H1 (cell line): ENCODE measurements at regions not wholly inside any gene's neighbourhood (a gene's known extent, or its start where the extent isn't known, plus 50 kb on each side); places are given as distances from the start of the nearest gene placed in this dataset.

ENCODE experiments used
- CTCF ChIA-PET: fragments of 300-600 bp; sonication (Branson Sonifier 250); formaldehyde crosslinking; loops from one replicate; lab custom pipeline; 2021; ENCODE audit not compliant: partially characterized antibody; lab: Charles Lee
- POLR2A ChIA-PET: fragments of 300-600 bp; sonication (Branson Sonifier 250); formaldehyde crosslinking; loops from one replicate; lab custom pipeline; 2021; ENCODE audit warnings: inconsistent platforms; ENCODE audit not compliant: partially characterized antibody; lab: Charles Lee
- DNase-seq, 2 experiments: peaks; one replicate each; pipeline versions ENCODE4 v3.0.0 to v3.0.0-alpha.2; 2010 to 2022; ENCODE audit warnings: low spot score in 2 of 2, low read depth in 1 of 2, mixed read lengths in 1 of 2
- FAIRE-seq: peaks from 2 replicates; lab custom pipeline; 2011; peaks lifted over from hg19 to GRCh38; lab: Jason Lieb, UNC
- H2AFZ ChIP-seq: 2 replicates; pipeline ENCODE4 v1.8.1; 2012; ENCODE audit warnings: low read length, inconsistent platforms
- H2AK5ac ChIP-seq: 2 replicates; pipeline ENCODE4 v1.6.1; 2013; ENCODE audit warnings: low read depth, low read length
- H2BK120ac ChIP-seq: replicated peaks from 2 replicates; pipeline ENCODE3; 2013; ENCODE audit warnings: low read depth, low read length, inconsistent platforms
- H2BK12ac ChIP-seq: 2 replicates; pipeline ENCODE4 v1.6.1; 2013; ENCODE audit warnings: low read depth, low read length
- H2BK15ac ChIP-seq: 2 replicates; pipeline ENCODE4 v1.6.1; 2013; ENCODE audit warnings: low read length
- H2BK20ac ChIP-seq: 2 replicates; pipeline ENCODE4 v1.6.1; 2013; ENCODE audit warnings: low read length
- H2BK5ac ChIP-seq: 2 replicates; pipeline ENCODE4 v1.6.1; 2013; ENCODE audit warnings: low read depth, low read length
- H3K14ac ChIP-seq: 2 replicates; pipeline ENCODE4 v1.6.1; 2013; ENCODE audit warnings: inconsistent platforms; ENCODE audit not compliant: insufficient read length
- H3K18ac ChIP-seq: 2 replicates; pipeline ENCODE4 v1.6.1; 2013; ENCODE audit warnings: low read length; ENCODE audit errors: extremely low read depth
- H3K23ac ChIP-seq: 2 replicates; pipeline ENCODE4 v1.6.1; 2013; ENCODE audit warnings: inconsistent platforms; ENCODE audit not compliant: insufficient read length
- H3K23me2 ChIP-seq: 2 replicates; pipeline ENCODE4 v1.6.1; 2013; ENCODE audit warnings: low read depth, low read length
- H3K27ac ChIP-seq: 2 replicates; pipeline ENCODE4 v1.6.1; 2011; ENCODE audit warnings: low read depth, low read length, inconsistent platforms
- H3K27me3 ChIP-seq, 4 experiments: replicated peaks in 1 of 4; 1 replicate in 1 of 4; 2 replicates in 3 of 4; pipeline versions ENCODE4 v1.6.1 to v1.8.1; 2011 to 2013; ENCODE audit warnings: low read length in 3 of 4, mild to moderate bottlenecking in 3 of 4, inconsistent platforms in 2 of 4, mixed read lengths in 2 of 4, moderate library complexity in 1 of 4; ENCODE audit not compliant: control insufficient read depth in 3 of 4, insufficient read depth in 3 of 4; ENCODE audit errors: extremely low read depth in 1 of 4
- H3K36me3 ChIP-seq, 4 experiments: 2 replicates each; pipeline versions ENCODE4 v1.6.1 to v1.8.1; 2011 to 2013; ENCODE audit warnings: mild to moderate bottlenecking in 4 of 4, low read length in 3 of 4, moderate library complexity in 2 of 4, control low read depth in 1 of 4, inconsistent platforms in 1 of 4; ENCODE audit not compliant: insufficient read depth in 4 of 4, control insufficient read depth in 2 of 4
- H3K4ac ChIP-seq: replicated peaks from 2 replicates; pipeline ENCODE3; 2013; ENCODE audit warnings: low read length, low read depth, mixed read lengths, inconsistent platforms; ENCODE audit not compliant: insufficient read length
- H3K4me1 ChIP-seq, 4 experiments: replicated peaks in 1 of 4; 1 replicate in 1 of 4; 2 replicates in 3 of 4; pipeline versions ENCODE4 v1.6.1 to v1.8.1; 2011 to 2013; ENCODE audit warnings: low read length in 3 of 4, inconsistent platforms in 2 of 4, mixed read lengths in 1 of 4; ENCODE audit not compliant: insufficient read depth in 4 of 4, control insufficient read depth in 3 of 4
- H3K4me2 ChIP-seq, 2 experiments: 2 replicates each; pipeline versions ENCODE4 v1.6.1 to v1.8.1; 2011 to 2013; ENCODE audit warnings: low read depth in 2 of 2, low read length in 2 of 2, control low read depth in 1 of 2, inconsistent platforms in 1 of 2, mild to moderate bottlenecking in 1 of 2; ENCODE audit not compliant: insufficient read depth in 1 of 2
- H3K4me3 ChIP-seq, 4 experiments: fragments of 200-600, 300-600 bp in 1 of 4; sonication (generic), shearing (Covaris generic), sonication (Bioruptor Twin) in 1 of 4; 2 replicates each; pipeline versions ENCODE4 v1.5.1 to v1.8.1; 2011 to 2016; ENCODE audit warnings: low read length in 4 of 4, low read depth in 3 of 4, control low read depth in 2 of 4, inconsistent platforms in 2 of 4, mild to moderate bottlenecking in 2 of 4, mixed read lengths in 1 of 4, moderate library complexity in 1 of 4; ENCODE audit not compliant: insufficient read depth in 2 of 4; ENCODE audit errors: extremely low read depth in 1 of 4
- H3K56ac ChIP-seq: replicated peaks from 2 replicates; pipeline ENCODE3; 2013; ENCODE audit warnings: low read depth, mild to moderate bottlenecking, mixed read lengths, low read length, inconsistent platforms; ENCODE audit not compliant: insufficient read length
- H3K79me1 ChIP-seq: 2 replicates; pipeline ENCODE4 v1.6.1; 2013; ENCODE audit warnings: low read depth, low read length, control low read depth
- H3K79me2 ChIP-seq, 2 experiments: 2 replicates each; pipeline versions ENCODE4 v1.6.1 to v1.8.1; 2012 to 2013; ENCODE audit warnings: low read length in 2 of 2, mild to moderate bottlenecking in 2 of 2, inconsistent platforms in 1 of 2; ENCODE audit not compliant: insufficient read depth in 2 of 2, control insufficient read depth in 1 of 2
- H3K9ac ChIP-seq, 4 experiments: replicated peaks in 1 of 4; 1 replicate in 1 of 4; 2 replicates in 3 of 4; pipeline versions ENCODE4 v1.6.1 to v1.8.1; 2011 to 2013; ENCODE audit warnings: low read depth in 3 of 4, low read length in 3 of 4, control low read depth in 2 of 4, mild to moderate bottlenecking in 2 of 4, moderate library complexity in 2 of 4, inconsistent platforms in 1 of 4; ENCODE audit errors: extremely low read depth in 1 of 4
- H3K9me3 ChIP-seq, 2 experiments: 2 replicates each; pipeline versions ENCODE4 v1.6.1 to v1.8.1; 2012 to 2013; ENCODE audit warnings: mild to moderate bottlenecking in 2 of 2, moderate library complexity in 2 of 2, control low read depth in 1 of 2, inconsistent platforms in 1 of 2, low read depth in 1 of 2, low read length in 1 of 2, mixed read lengths in 1 of 2; ENCODE audit not compliant: insufficient read depth in 2 of 2
- H4K20me1 ChIP-seq, 2 experiments: replicated peaks in 1 of 2; 2 replicates each; pipeline versions ENCODE3 to v1.8.1; 2011 to 2013; ENCODE audit warnings: inconsistent platforms in 2 of 2, low read length in 2 of 2, mild to moderate bottlenecking in 1 of 2; ENCODE audit not compliant: insufficient read depth in 2 of 2, control insufficient read depth in 1 of 2
- H4K5ac ChIP-seq: 2 replicates; pipeline ENCODE4 v1.6.1; 2013; ENCODE audit warnings: low read length, low read depth, mixed read lengths, inconsistent platforms; ENCODE audit not compliant: insufficient read length
- H4K8ac ChIP-seq: 2 replicates; pipeline ENCODE4 v1.8.0; 2013; ENCODE audit warnings: mild to moderate bottlenecking, moderate library complexity, low read length, inconsistent platforms; ENCODE audit not compliant: insufficient read depth; ENCODE audit errors: extremely low read depth
- H4K91ac ChIP-seq: replicated peaks from 2 replicates; pipeline ENCODE3; 2013; ENCODE audit warnings: low read length, mixed read lengths, inconsistent platforms; ENCODE audit not compliant: insufficient read length
- CBX8 ChIP-seq: fragments of 300-800, 300-1000 bp; sonication (generic); IDR thresholded peaks from 2 replicates; pipeline ENCODE4 v1.7.1; 2016; ENCODE audit warnings: low read depth, low read length, borderline replicate concordance
- CREB1 ChIP-seq: IDR thresholded peaks from 2 replicates; pipeline ENCODE4 v1.6.1; 2012; ENCODE audit warnings: inconsistent platforms
- CTBP2 ChIP-seq: IDR thresholded peaks from 2 replicates; pipeline ENCODE4 v1.7.0; 2011; ENCODE audit warnings: borderline replicate concordance, mild to moderate bottlenecking, moderate library complexity, mixed read lengths, low read length; ENCODE audit not compliant: insufficient read depth, insufficient read length
- EGR1 ChIP-seq: IDR thresholded peaks from 2 replicates; pipeline ENCODE4 v1.6.1; 2011; ENCODE audit warnings: low read depth, low read length, borderline replicate concordance
- FOSL1 ChIP-seq: IDR thresholded peaks from 2 replicates; pipeline ENCODE4 v1.6.1; 2011; ENCODE audit warnings: mild to moderate bottlenecking, low read depth, low read length, moderate library complexity; ENCODE audit not compliant: insufficient read depth
- KDM5A ChIP-seq: fragments of 200-600 bp; IDR thresholded peaks from 2 replicates; pipeline ENCODE4 v1.7.1; 2012; ENCODE audit warnings: mild to moderate bottlenecking, low read length, inconsistent platforms, mixed read lengths
- MAFK ChIP-seq: IDR thresholded peaks from 2 replicates; pipeline ENCODE4 v1.6.1; 2012; ENCODE audit warnings: low read depth, mild to moderate bottlenecking, improper control_type of control experiment, low read length
- NRF1 ChIP-seq: IDR thresholded peaks from 2 replicates; pipeline ENCODE4 v1.6.1; 2011; ENCODE audit warnings: mild to moderate bottlenecking, low read depth, low read length, improper control_type of control experiment
- RAD21 ChIP-seq, 2 experiments: IDR thresholded peaks in 1 of 2; conservative IDR thresholded peaks in 1 of 2; 2 replicates each; pipeline ENCODE4 v1.6.1; 2011; ENCODE audit warnings: low read depth in 2 of 2, low read length in 2 of 2, improper control_type of control experiment in 1 of 2, inconsistent platforms in 1 of 2, mild to moderate bottlenecking in 1 of 2, moderate library complexity in 1 of 2
- SP1 ChIP-seq: IDR thresholded peaks from 2 replicates; pipeline ENCODE4 v1.6.1; 2011; ENCODE audit warnings: low read depth, low read length
- SUZ12 ChIP-seq: fragments of 200-600 bp; sonication (generic); IDR thresholded peaks from 2 replicates; pipeline ENCODE4 v1.6.1; 2012; ENCODE audit warnings: mild to moderate bottlenecking, inconsistent platforms, low read length, moderate library complexity, mixed read lengths
- TAF1 ChIP-seq: IDR thresholded peaks from 2 replicates; pipeline ENCODE4 v1.6.1; 2011; ENCODE audit warnings: mild to moderate bottlenecking, low read depth, low read length
- TAF7 ChIP-seq: optimal IDR thresholded peaks from 2 replicates; pipeline ENCODE3; 2011; ENCODE audit warnings: low read depth, mild to moderate bottlenecking, inconsistent platforms, low read length, moderate library complexity, borderline replicate concordance
- WGBS, 2 experiments: shearing (Covaris generic) in 1 of 2; methylation state at CpG; one replicate each; pipeline versions ENCODE4 v1.1.6 to v1.1.7; 2013 to 2015; ENCODE audit warnings: low lambda C conversion rate in 2 of 2, mixed read lengths in 2 of 2, inconsistent platforms in 1 of 2, low coverage in 1 of 2, missing lambda C conversion rate in 1 of 2; ENCODE audit not compliant: insufficient replicate concordance in 2 of 2, insufficient coverage in 1 of 2, insufficient read length in 1 of 2; ENCODE audit errors: extremely low coverage in 1 of 2, missing lambda C conversion rate in 1 of 2; 5-methylcytosine and 5-hydroxymethylcytosine counted together

- Histone ChIP-seq H3K4me2 (no peak overlapping the region), H3K23me2 (no peaks in the 10 kb centered on the region), H3K56ac (no peak overlapping the region), H3K27ac (no peak overlapping the region), H3K18ac (no peak overlapping the region), H2BK5ac (no peak overlapping the region), H4K8ac (no peak overlapping the region), H3K9me3 (no peaks in the 10 kb centered on the region), H2BK15ac (no peak overlapping the region), H4K5ac (no peak overlapping the region), H2BK20ac (no peak overlapping the region), H2BK120ac (no peak overlapping the region), H3K79me2 (no peaks in the 10 kb centered on the region), H3K4ac (no peak overlapping the region), H3K27me3 (peaks cover 0 to 1% (median 0%) of the 10 kb centered on the region in 4 experiments; a peak in 1 of 7 replicates), H3K23ac (no peak overlapping the region), H2AK5ac (no peak overlapping the region), H4K91ac (no peak overlapping the region), H2BK12ac (no peak overlapping the region), H2AFZ (no peak overlapping the region), H3K9ac (no peak overlapping the region), H3K36me3 (no peaks in the 10 kb centered on the region), H4K20me1 (no peaks in the 10 kb centered on the region), H3K4me3 (no peak overlapping the region), H3K14ac (no peak overlapping the region), H3K4me1 (peaks cover 1 to 10% (median 6%) of the 10 kb centered on the region in 4 experiments; a peak in 6 of 7 replicates), H3K79me1 (no peaks in the 10 kb centered on the region)
- WGBS, 2 experiments = 76% methylated on average over 1 of the region's 1 CpG; no CpG with 5 or more reads in 1 of the 2 experiments
- TF ChIP-seq NRF1 (no peak), TAF1 (no peak), RAD21 (IDR thresholded peaks at IDR 0.05 in 1 of 2, conservative IDR thresholded peaks at IDR 0.05 in 1 of 2; ENCODE audit: low read depth in 2 of 2, low read length in 2 of 2) (no peak), CBX8 (no peak), CREB1 (no peak), SUZ12 (no peak), KDM5A (no peak), MAFK (no peak), SP1 (no peak), EGR1 (no peak), CTBP2 (no peak), TAF7 (no peak), FOSL1 (no peak)
- CTCF ChIA-PET = interaction anchor here (0.6 kb wide), 1 partner anchor 517 kb away, joined by 3 read pairs; no protein-coding TSS in a partner anchor
- POLR2A ChIA-PET = no interaction called here
- DNase-seq = no peak
- FAIRE-seq = no peak
Observed at GRCh38 chr4:123790681-123791080, 394.1 kb downstream of the SPRY1 start.
